Uterus (tissue), 2 donors: ENCODE measurements at regions not wholly inside any gene's neighbourhood (a gene's known extent, or its start where the extent isn't known, plus 50 kb on each side); places are given as distances from the start of the nearest gene placed in this dataset.

Experiments
- CTCF ChIP-seq, 4 experiments: fragments of 200-600 bp in 2 of 4; fragments of 450-650 bp in 2 of 4; sonication (generic) in 2 of 4; IDR thresholded peaks; one replicate each; pipeline ENCODE4 v1.5.1; 2016 to 2019; ENCODE audit warnings: antibody characterized with exemption in 4 of 4, mild to moderate bottlenecking in 2 of 4, moderate library complexity in 1 of 4
- POLR2A ChIP-seq, 2 donors: fragments of 450-650 bp; IDR thresholded peaks; one replicate each; pipeline ENCODE4 v1.6.1; 2016; ENCODE audit warnings: antibody characterized with exemption in 2 of 2, mild to moderate bottlenecking in 1 of 2, moderate library complexity in 1 of 2

- TF ChIP-seq POLR2A (IDR thresholded peaks at IDR 0.05) (no peak), CTCF (IDR thresholded peaks at IDR 0.05) (no peak)
Observed at GRCh38 chrX:37918168-37918567, 70.8 kb upstream of the DYNLT3 start.
